ENCODE measurements at regions not wholly inside any gene's neighbourhood (a gene's known extent, or its start where the extent isn't known, plus 50 kb on each side); places are given as distances from the start of the nearest gene placed in this dataset.

DNA sequence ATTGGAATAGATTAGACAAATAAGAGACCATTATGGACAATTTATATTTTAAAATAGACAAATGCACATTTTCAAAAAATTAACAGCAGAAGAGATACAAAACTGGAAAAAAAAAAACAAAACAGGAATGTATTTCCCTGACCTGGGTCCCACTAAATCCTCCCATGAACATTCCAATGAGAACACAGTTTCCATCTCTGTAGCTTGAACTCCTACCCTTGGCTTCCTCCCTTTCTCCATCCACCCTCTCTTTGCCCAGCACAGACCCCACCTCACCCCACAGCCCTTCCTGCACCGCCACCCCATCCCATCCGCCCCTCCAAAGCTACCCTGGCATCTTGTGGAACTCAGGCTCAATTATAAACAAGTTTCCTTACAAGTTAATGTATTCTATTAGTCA lies 71.2 kb upstream of the MPP7 start:
- TF ChIP-seq POLR2A (IDR thresholded peaks at IDR 0.05) (no peak), POLR2AphosphoS5 (IDR thresholded peaks at IDR 0.05; ENCODE audit: insufficient read depth in 1 of 2, low read depth in 1 of 2) (no peak)

All from vagina (tissue), 2 donors.